ENCODE measurements at regions not wholly inside any gene's neighbourhood (a gene's known extent, or its start where the extent isn't known, plus 50 kb on each side); places are given as distances from the start of the nearest gene placed in this dataset.

DNA sequence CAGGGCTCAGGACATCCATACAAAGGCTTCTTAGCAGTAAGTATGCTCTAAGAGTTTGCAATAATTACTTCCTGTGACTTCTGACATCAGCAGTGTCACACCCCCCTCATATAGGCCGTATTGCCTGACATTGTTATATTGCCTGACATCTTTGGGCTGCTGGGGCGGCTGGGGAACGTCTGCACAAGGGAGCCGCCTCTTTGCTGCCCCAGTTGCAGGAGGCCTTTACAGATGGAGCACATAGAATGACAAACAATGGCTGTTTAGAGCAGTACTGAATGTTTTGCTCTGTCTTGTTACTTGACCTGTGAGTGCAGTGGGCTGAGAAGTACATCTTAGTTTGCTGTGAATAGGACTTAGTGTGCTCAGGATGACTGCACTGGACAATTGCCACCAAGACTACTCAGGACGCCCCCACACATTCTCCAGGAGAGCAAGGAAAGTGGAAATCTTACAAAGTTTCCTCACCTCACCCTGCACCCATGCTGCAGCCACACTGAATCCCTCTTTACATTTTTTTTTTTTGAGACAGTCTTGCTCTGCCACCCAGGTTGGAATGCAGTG, 65.4 kb upstream of the SPOCK1 start:
- H3K36me3 Mint-ChIP-seq (ENCODE audit: insufficient read depth, unreplicated experiment): no peaks in the 10 kb centered on the region
- DNase-seq (ENCODE audit: unreplicated experiment): peak; percentile 74
- BruUV-seq (replicated peaks): no TSS peak
- no peaks in the 10 kb centered on the region for H3K9me3 Mint-ChIP-seq (ENCODE audit: unreplicated experiment)
- H3K27me3 Mint-ChIP-seq (ENCODE audit: insufficient read depth, unreplicated experiment): no peaks in the 10 kb centered on the region
- intact Hi-C loops (cut with micrococcal nuclease): no loop called here
- H3K27ac Mint-ChIP-seq (ENCODE audit: low read depth, unreplicated experiment): no peak overlapping the region
- peaks cover 48% of the 10 kb centered on the region for H3K4me1 Mint-ChIP-seq (ENCODE audit: insufficient read depth, unreplicated experiment)
- ChIA-PET CTCF (interaction anchor here (0.8 kb wide), 1 partner anchor 58 kb away, joined by 3 read pairs; no protein-coding TSS in a partner anchor), POLR2A (interaction anchor here (0.6 to 1.1 kb wide), 2 partner anchors 58 to 1119 kb away, joined by 3 to 4 read pairs; no protein-coding TSS in a partner anchor)
- no peak overlapping the region for H3K4me3 Mint-ChIP-seq (ENCODE audit: unreplicated experiment)
- TF ChIP-seq, protein P1, sequence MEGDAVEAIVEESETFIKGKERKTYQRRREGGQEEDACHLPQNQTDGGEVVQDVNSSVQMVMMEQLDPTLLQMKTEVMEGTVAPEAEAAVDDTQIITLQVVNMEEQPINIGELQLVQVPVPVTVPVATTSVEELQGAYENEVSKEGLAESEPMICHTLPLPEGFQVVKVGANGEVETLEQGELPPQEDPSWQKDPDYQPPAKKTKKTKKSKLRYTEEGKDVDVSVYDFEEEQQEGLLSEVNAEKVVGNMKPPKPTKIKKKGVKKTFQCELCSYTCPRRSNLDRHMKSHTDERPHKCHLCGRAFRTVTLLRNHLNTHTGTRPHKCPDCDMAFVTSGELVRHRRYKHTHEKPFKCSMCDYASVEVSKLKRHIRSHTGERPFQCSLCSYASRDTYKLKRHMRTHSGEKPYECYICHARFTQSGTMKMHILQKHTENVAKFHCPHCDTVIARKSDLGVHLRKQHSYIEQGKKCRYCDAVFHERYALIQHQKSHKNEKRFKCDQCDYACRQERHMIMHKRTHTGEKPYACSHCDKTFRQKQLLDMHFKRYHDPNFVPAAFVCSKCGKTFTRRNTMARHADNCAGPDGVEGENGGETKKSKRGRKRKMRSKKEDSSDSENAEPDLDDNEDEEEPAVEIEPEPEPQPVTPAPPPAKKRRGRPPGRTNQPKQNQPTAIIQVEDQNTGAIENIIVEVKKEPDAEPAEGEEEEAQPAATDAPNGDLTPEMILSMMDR (IDR thresholded peaks at IDR 0.05; ENCODE audit: unreplicated experiment): no peak

DNA sequence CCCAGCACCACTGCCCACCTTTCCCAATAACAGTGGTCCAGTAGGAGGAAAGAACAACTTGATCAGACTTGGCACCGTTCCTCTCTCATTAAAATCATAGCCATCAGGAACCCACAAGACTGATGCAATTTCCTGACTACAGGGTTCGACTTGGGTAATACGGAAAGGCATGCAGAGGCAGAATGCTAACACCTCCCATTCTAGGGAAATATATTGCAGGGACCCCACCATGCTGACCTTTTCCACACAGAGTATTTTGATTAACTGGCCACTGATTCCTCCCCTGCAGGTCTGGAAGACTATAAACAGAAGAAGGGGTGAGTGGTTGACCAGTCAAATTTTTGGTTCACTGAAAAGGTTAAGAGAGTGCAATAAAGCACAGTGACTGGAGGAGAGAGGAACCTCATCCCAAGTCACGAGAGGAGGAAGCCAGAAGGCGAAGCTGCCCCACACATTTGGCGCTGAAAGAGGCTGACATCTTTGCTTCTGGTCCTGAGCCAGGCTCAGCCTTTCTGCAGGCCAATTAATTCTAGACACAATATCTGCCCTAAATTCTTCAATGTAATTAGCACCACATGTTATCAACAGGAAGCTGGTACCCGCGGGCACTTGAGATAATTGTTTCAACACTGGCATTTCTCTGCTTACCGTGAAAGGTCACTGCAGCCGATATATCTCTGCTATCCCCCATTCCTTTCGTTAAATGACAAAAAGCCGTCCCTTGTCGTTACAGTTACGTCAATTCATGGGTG, 64.7 kb upstream of the SPOCK1 start:
- H3K27me3 Mint-ChIP-seq (ENCODE audit: insufficient read depth, unreplicated experiment): no peaks in the 10 kb centered on the region

GRCh38 chr5:137563301-137563645, 64.1 kb upstream of the SPOCK1 start:
- H3K4me3 Mint-ChIP-seq (ENCODE audit: unreplicated experiment): no peak overlapping the region
- H3K9me3 Mint-ChIP-seq (ENCODE audit: unreplicated experiment): no peaks in the 10 kb centered on the region
- ChIA-PET CTCF (interaction anchor here (0.6 kb wide), 1 partner anchor 231 kb away, joined by 5 read pairs; no protein-coding TSS in a partner anchor), POLR2A (interaction anchor here (1.1 kb wide), 1 partner anchor 59 kb away, joined by 4 read pairs; no protein-coding TSS in a partner anchor)
- TF ChIP-seq, protein P1 (IDR thresholded peaks at IDR 0.05; ENCODE audit: unreplicated experiment): no peak
- no peaks in the 10 kb centered on the region for H3K27me3 Mint-ChIP-seq (ENCODE audit: insufficient read depth, unreplicated experiment)
- peaks cover 48% of the 10 kb centered on the region for H3K4me1 Mint-ChIP-seq (ENCODE audit: insufficient read depth, unreplicated experiment)
- H3K27ac Mint-ChIP-seq (ENCODE audit: low read depth, unreplicated experiment): peak overlapping the region; percentile 55
- no peaks in the 10 kb centered on the region for H3K36me3 Mint-ChIP-seq (ENCODE audit: insufficient read depth, unreplicated experiment)
- DNase-seq (ENCODE audit: unreplicated experiment): no peak
- intact Hi-C loops (cut with micrococcal nuclease): no loop called here
- BruUV-seq (replicated peaks): TSS peak; percentile 37

More for the DNA sequence above, 64.7 kb upstream of the SPOCK1 start:
- no TSS peak for BruUV-seq (replicated peaks)
- ChIA-PET CTCF (interaction anchor here (0.6 kb wide), 1 partner anchor 231 kb away, joined by 5 read pairs; no protein-coding TSS in a partner anchor), POLR2A (interaction anchor here (0.6 to 1.1 kb wide), 2 partner anchors 58 to 1118 kb away, joined by 3 to 4 read pairs; no protein-coding TSS in a partner anchor)
- Mint-ChIP-seq H3K27ac (ENCODE audit: low read depth, unreplicated experiment) (peak overlapping the region; percentile 55), H3K36me3 (ENCODE audit: insufficient read depth, unreplicated experiment) (no peaks in the 10 kb centered on the region), H3K9me3 (ENCODE audit: unreplicated experiment) (no peaks in the 10 kb centered on the region), H3K4me3 (ENCODE audit: unreplicated experiment) (no peak overlapping the region), H3K4me1 (ENCODE audit: insufficient read depth, unreplicated experiment) (peaks cover 48% of the 10 kb centered on the region)
- TF ChIP-seq, protein P1 (IDR thresholded peaks at IDR 0.05; ENCODE audit: unreplicated experiment): no peak
- DNase-seq (ENCODE audit: unreplicated experiment): peak; percentile 98
- intact Hi-C loops (cut with micrococcal nuclease): no loop called here

- H3K27me3 Mint-ChIP-seq (ENCODE audit: insufficient read depth, unreplicated experiment): no peaks in the 10 kb centered on the region
- intact Hi-C loops (cut with micrococcal nuclease): no loop called here
These were observed 62.5 kb upstream of the SPOCK1 start for GRCh38 chr5:137561608-137562007.

More at GRCh38 chr5:137561608-137562007, 62.5 kb upstream of the SPOCK1 start:
- H3K4me1 Mint-ChIP-seq (ENCODE audit: insufficient read depth, unreplicated experiment): peaks cover 48% of the 10 kb centered on the region
- TF ChIP-seq, protein P1 (IDR thresholded peaks at IDR 0.05; ENCODE audit: unreplicated experiment): no peak
- H3K4me3 Mint-ChIP-seq (ENCODE audit: unreplicated experiment): no peak overlapping the region
- ChIA-PET POLR2A (interaction anchor here (0.9 to 1.1 kb wide), 2 partner anchors 17 to 62 kb away, joined by 3 to 5 read pairs; no protein-coding TSS in a partner anchor), CTCF (interaction anchor here (0.6 to 1.3 kb wide), 2 partner anchors 240 to 241 kb away, joined by 3 to 6 read pairs; no protein-coding TSS in a partner anchor)
- no peaks in the 10 kb centered on the region for H3K9me3 Mint-ChIP-seq (ENCODE audit: unreplicated experiment)
- no TSS peak for BruUV-seq (replicated peaks)
- no peak overlapping the region for H3K27ac Mint-ChIP-seq (ENCODE audit: low read depth, unreplicated experiment)
- no peaks in the 10 kb centered on the region for H3K36me3 Mint-ChIP-seq (ENCODE audit: insufficient read depth, unreplicated experiment)
- DNase-seq (ENCODE audit: unreplicated experiment): peak; percentile 50

Data from MCF 10A (cell line).